PC-9 (cell line): ENCODE measurements at regions not wholly inside any gene's neighbourhood (a gene's known extent, or its start where the extent isn't known, plus 50 kb on each side); places are given as distances from the start of the nearest gene placed in this dataset.

Experiments used
- BruUV-seq: library from RNA; stranded (reverse); fragments of 400-500 nt; replicated peaks from 2 replicates; lab custom pipeline; 2021; lab: Mats Ljungman, UMichigan
- CTCF ChIA-PET: fragments of 300-600 bp; sonication (Branson Sonifier 250); formaldehyde crosslinking; loops from one replicate; lab custom pipeline; 2022; ENCODE audit warnings: antibody characterized with exemption; lab: Charles Lee
- POLR2A ChIA-PET: fragments of 300-600 bp; sonication (Branson Sonifier 250); formaldehyde crosslinking; loops from one replicate; lab custom pipeline; 2022; ENCODE audit warnings: antibody characterized with exemption; ENCODE audit not compliant: unreplicated experiment; lab: Charles Lee
- DNase-seq, 2 experiments: peaks; one replicate each; pipeline versions ENCODE4 v3.0.0 to v3.0.0-alpha.2; 2015 to 2022; ENCODE audit warnings: mixed read lengths in 1 of 2
- H2AFZ ChIP-seq: fragments of 200-600 bp; sonication (generic); 2 replicates; pipeline ENCODE4 v1.8.1; 2017; ENCODE audit warnings: antibody characterized with exemption
- H3F3A ChIP-seq: fragments of 200-600 bp; sonication (generic); 2 replicates; pipeline ENCODE4 v1.8.1; 2017; ENCODE audit warnings: antibody characterized with exemption, mild to moderate bottlenecking, low read depth; ENCODE audit not compliant: insufficient read depth
- H3K27ac ChIP-seq: fragments of 200-600 bp; sonication (generic); 2 replicates; pipeline ENCODE4 v1.6.1; 2016; ENCODE audit warnings: mixed run types
- H3K27me3 ChIP-seq: fragments of 200-600 bp; sonication (generic); 2 replicates; pipeline ENCODE4 v1.6.1; 2016; ENCODE audit warnings: low read depth, mixed run types; ENCODE audit not compliant: insufficient read depth
- H3K36me3 ChIP-seq: fragments of 200-600 bp; sonication (generic); 2 replicates; pipeline ENCODE4 v1.6.1; 2016; ENCODE audit warnings: low read depth, mixed run types
- H3K4me1 ChIP-seq: fragments of 200-600 bp; sonication (generic); replicated peaks from 2 replicates; pipeline ENCODE4 v1.6.1; 2016; ENCODE audit warnings: mixed run types; ENCODE audit not compliant: insufficient read depth
- H3K4me2 ChIP-seq: fragments of 200-600 bp; sonication (generic); 2 replicates; pipeline ENCODE4 v1.6.1; 2017; ENCODE audit warnings: mixed run types
- H3K4me3 ChIP-seq: fragments of 200-600 bp; sonication (generic); 2 replicates; pipeline ENCODE4 v1.6.1; 2016; ENCODE audit warnings: mixed run types
- H3K79me2 ChIP-seq: fragments of 200-600 bp; sonication (generic); 2 replicates; pipeline ENCODE4 v1.6.1; 2017; ENCODE audit warnings: low read depth, mixed run types
- H3K9me2 ChIP-seq: fragments of 200-600 bp; sonication (generic); 2 replicates; pipeline ENCODE4 v1.8.1; 2017; ENCODE audit warnings: mild to moderate bottlenecking; ENCODE audit not compliant: insufficient read depth
- H3K9me3 ChIP-seq: fragments of 200-600 bp; sonication (generic); 2 replicates; pipeline ENCODE4 v1.8.1; 2016; ENCODE audit warnings: low read depth; ENCODE audit not compliant: insufficient read depth
- H4K20me1 ChIP-seq: fragments of 200-600 bp; sonication (generic); 2 replicates; pipeline ENCODE4 v1.8.1; 2017; ENCODE audit not compliant: insufficient read depth
- EZH2 ChIP-seq: fragments of 200-600 bp; sonication (generic); IDR thresholded peaks from 2 replicates; pipeline ENCODE4 v1.8.0; 2017; ENCODE audit warnings: antibody characterized with exemption, low read depth
- intact Hi-C: fragments of 100-400 bp; cut with micrococcal nuclease; formaldehyde crosslinking; loops from one replicate; pipeline ENCODE4 v1.10.0; 2022; ENCODE audit not compliant: unreplicated experiment
- TF ChIP-seq, protein P1 (sequence below): fragments of 200-600 bp; sonication (generic); conservative IDR thresholded peaks from 2 replicates; pipeline ENCODE4 v1.6.1; 2017; ENCODE audit warnings: mixed run types, antibody characterized with exemption, mild to moderate bottlenecking, moderate library complexity

DNA sequence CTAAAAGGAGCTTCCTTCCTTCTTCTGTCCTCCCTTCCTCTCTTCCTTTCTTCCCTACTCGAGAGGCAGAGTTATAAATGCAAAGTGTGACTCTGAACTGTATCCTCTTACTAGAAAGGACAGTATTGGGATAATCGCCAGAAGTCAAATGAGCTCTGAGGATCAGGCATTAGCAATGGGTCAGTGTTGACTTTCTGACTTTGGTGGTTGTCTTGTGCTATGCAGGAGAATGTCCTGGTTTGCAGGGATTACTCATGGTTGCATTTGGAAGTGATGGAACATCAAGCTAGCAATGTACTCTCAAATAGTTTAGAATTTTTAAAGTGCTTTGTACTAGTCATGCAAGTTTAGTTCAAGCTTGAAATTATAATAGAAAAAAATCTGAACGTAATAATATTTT lies 115.6 kb downstream of the TXNL1 start:
- intact Hi-C loops = no loop called here
- Histone ChIP-seq H3K36me3 (no peaks in the 10 kb centered on the region), H3K27ac (no peak overlapping the region), H3K4me1 (no peaks in the 10 kb centered on the region), H3K4me2 (no peak overlapping the region), H3K79me2 (no peaks in the 10 kb centered on the region), H3K9me2 (no peaks in the 10 kb centered on the region), H3F3A (no peaks in the 10 kb centered on the region), H2AFZ (no peak overlapping the region), H3K9me3 (peaks cover 3% of the 10 kb centered on the region; the same call in 1 of the 2 replicates), H3K27me3 (no peaks in the 10 kb centered on the region), H3K4me3 (no peak overlapping the region), H4K20me1 (no peaks in the 10 kb centered on the region)
- no peak for DNase-seq
- POLR2A ChIA-PET = no interaction called here
- no peak for TF ChIP-seq EZH2
- TF ChIP-seq, protein P1, sequence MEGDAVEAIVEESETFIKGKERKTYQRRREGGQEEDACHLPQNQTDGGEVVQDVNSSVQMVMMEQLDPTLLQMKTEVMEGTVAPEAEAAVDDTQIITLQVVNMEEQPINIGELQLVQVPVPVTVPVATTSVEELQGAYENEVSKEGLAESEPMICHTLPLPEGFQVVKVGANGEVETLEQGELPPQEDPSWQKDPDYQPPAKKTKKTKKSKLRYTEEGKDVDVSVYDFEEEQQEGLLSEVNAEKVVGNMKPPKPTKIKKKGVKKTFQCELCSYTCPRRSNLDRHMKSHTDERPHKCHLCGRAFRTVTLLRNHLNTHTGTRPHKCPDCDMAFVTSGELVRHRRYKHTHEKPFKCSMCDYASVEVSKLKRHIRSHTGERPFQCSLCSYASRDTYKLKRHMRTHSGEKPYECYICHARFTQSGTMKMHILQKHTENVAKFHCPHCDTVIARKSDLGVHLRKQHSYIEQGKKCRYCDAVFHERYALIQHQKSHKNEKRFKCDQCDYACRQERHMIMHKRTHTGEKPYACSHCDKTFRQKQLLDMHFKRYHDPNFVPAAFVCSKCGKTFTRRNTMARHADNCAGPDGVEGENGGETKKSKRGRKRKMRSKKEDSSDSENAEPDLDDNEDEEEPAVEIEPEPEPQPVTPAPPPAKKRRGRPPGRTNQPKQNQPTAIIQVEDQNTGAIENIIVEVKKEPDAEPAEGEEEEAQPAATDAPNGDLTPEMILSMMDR = no peak
- BruUV-seq = no TSS peak
- CTCF ChIA-PET = no interaction called here

DNA sequence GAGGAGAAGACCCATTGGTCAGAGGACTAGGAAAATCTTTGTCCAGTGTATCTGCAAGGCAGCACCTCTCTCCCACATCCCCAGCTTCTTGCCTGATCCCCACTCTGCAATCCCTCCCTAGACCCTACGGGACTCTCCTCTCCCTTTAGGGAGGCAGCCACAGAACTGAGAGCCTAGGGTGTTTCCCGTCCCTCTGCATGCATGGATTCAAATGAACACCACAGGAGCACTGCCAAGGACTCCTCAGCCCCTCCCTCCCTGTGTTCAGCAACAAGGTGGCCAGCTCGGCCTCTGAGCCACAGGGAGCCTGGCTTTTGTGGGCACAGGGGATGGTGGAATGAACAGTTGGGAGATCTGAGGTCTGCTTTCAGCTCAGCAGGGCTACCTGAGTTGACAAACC lies 117.1 kb downstream of the TXNL1 start:
- H3K27ac ChIP-seq = no peak overlapping the region
- POLR2A ChIA-PET = no interaction called here
- H3K36me3 ChIP-seq = no peaks in the 10 kb centered on the region
- no peak overlapping the region for H3K4me2 ChIP-seq
- H3K4me1 ChIP-seq = no peaks in the 10 kb centered on the region
- no peaks in the 10 kb centered on the region; the same call in 1 of the 2 replicates for H3K9me3 ChIP-seq
- no peak overlapping the region for H3K4me3 ChIP-seq
- no peaks in the 10 kb centered on the region for H3K79me2 ChIP-seq
- no peak for DNase-seq
- intact Hi-C loops = no loop called here
- H2AFZ ChIP-seq = no peak overlapping the region
- no peaks in the 10 kb centered on the region for H3K9me2 ChIP-seq
- no TSS peak for BruUV-seq
- H4K20me1 ChIP-seq = no peaks in the 10 kb centered on the region
- TF ChIP-seq EZH2 = no peak
- TF ChIP-seq, protein P1 = no peak
- CTCF ChIA-PET = no interaction called here
- H3F3A ChIP-seq = no peaks in the 10 kb centered on the region
- no peaks in the 10 kb centered on the region for H3K27me3 ChIP-seq

DNA sequence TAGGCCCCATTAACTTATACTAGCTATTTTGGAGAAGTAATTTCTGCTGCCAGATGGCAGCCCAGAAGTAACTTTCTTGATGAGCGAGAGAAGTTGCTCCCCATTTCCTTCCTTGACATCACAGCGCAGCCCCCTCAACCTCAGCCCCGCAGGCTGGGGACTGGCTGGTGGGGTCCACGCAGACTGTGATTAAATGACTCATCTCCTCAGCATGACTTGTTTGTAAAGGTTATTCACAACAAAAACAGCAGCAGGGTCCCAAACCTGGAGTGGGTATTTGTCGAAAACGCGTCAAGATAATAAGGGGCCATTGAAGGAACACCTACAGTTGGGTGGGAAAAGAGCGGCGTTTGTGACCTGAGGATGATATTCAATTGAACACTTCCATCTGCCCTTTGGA lies 120.6 kb downstream of the TXNL1 start:
- Histone ChIP-seq H3K4me2 (no peak overlapping the region), H3K4me3 (no peak overlapping the region), H3K27ac (no peak overlapping the region), H3K79me2 (no peaks in the 10 kb centered on the region), H4K20me1 (no peaks in the 10 kb centered on the region), H3K36me3 (no peaks in the 10 kb centered on the region), H3K9me2 (no peaks in the 10 kb centered on the region), H3F3A (no peaks in the 10 kb centered on the region), H3K27me3 (no peaks in the 10 kb centered on the region), H3K9me3 (no peaks in the 10 kb centered on the region), H2AFZ (no peak overlapping the region), H3K4me1 (no peaks in the 10 kb centered on the region)
- TF ChIP-seq, protein P1 = no peak
- TF ChIP-seq EZH2 = no peak
- intact Hi-C loops = no loop called here
- no peak for DNase-seq
- BruUV-seq = no TSS peak
- ChIA-PET POLR2A (no interaction called here), CTCF (no interaction called here)
